ENCODE measurements at regions not wholly inside any gene's neighbourhood (a gene's known extent, or its start where the extent isn't known, plus 50 kb on each side); places are given as distances from the start of the nearest gene placed in this dataset.

GRCh38 chr2:16522031-16522831, 143.4 kb downstream of the CYRIA start:
- no peak for TF ChIP-seq ZC3H10 (CRISPR knock-in tag; IDR thresholded peaks at IDR 0.05)
- no peak for TF ChIP-seq TOX (CRISPR knock-in tag; IDR thresholded peaks at IDR 0.05; ENCODE audit: borderline replicate concordance)
- TF ChIP-seq, protein P1, sequence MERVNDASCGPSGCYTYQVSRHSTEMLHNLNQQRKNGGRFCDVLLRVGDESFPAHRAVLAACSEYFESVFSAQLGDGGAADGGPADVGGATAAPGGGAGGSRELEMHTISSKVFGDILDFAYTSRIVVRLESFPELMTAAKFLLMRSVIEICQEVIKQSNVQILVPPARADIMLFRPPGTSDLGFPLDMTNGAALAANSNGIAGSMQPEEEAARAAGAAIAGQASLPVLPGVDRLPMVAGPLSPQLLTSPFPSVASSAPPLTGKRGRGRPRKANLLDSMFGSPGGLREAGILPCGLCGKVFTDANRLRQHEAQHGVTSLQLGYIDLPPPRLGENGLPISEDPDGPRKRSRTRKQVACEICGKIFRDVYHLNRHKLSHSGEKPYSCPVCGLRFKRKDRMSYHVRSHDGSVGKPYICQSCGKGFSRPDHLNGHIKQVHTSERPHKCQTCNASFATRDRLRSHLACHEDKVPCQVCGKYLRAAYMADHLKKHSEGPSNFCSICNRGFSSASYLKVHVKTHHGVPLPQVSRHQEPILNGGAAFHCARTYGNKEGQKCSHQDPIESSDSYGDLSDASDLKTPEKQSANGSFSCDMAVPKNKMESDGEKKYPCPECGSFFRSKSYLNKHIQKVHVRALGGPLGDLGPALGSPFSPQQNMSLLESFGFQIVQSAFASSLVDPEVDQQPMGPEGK (CRISPR knock-in tag; IDR thresholded peaks at IDR 0.05; ENCODE audit: borderline replicate concordance): peak; percentile 29; the same call in 1 of the 2 replicates
